CD4-positive, alpha-beta T cell (primary cell): ENCODE measurements at regions not wholly inside any gene's neighbourhood (a gene's known extent, or its start where the extent isn't known, plus 50 kb on each side); places are given as distances from the start of the nearest gene placed in this dataset.

ENCODE experiments used
- ATAC-seq: fragments of 200-7000 bp; cut with Tn5 transposase; one replicate; pipeline ENCODE4 v1.10.0; 2022; ENCODE audit warnings: mild to moderate bottlenecking; ENCODE audit not compliant: poor library complexity
- CTCF ChIA-PET: fragments of 350-600 bp; sonication (Branson Sonifier 250); formaldehyde crosslinking; loops from one replicate; lab custom pipeline; 2021; ENCODE audit warnings: antibody characterized with exemption, inconsistent platforms; lab: Charles Lee
- POLR2A ChIA-PET: fragments of 350-600 bp; sonication (Branson Sonifier 250); formaldehyde crosslinking; loops from one replicate; lab custom pipeline; 2021; ENCODE audit warnings: antibody characterized with exemption, inconsistent platforms; lab: Charles Lee
- DNase-seq, 14 experiments: peaks; one replicate each; pipeline ENCODE4 v3.0.0-alpha.2; 2013 to 2020; ENCODE audit warnings: mixed read lengths in 2 of 14
- H3K27ac ChIP-seq, 2 donors: one replicate each; pipeline versions ENCODE4 v1.5.1 to v1.7.0; 2013; ENCODE audit warnings: low read length in 2 of 2, low read depth in 1 of 2, mild to moderate bottlenecking in 1 of 2
- H3K27me3 ChIP-seq, 2 experiments: 1 replicate in 1 of 2; 2 replicates in 1 of 2; pipeline versions ENCODE4 v1.6.1 to v1.7.0; 2013; ENCODE audit warnings: low read length in 2 of 2, control low read depth in 1 of 2, mild to moderate bottlenecking in 1 of 2, moderate library complexity in 1 of 2; ENCODE audit not compliant: insufficient read depth in 2 of 2, control insufficient read depth in 1 of 2
- H3K36me3 ChIP-seq: one replicate; pipeline ENCODE4 v1.6.1; 2013; ENCODE audit warnings: low read length, control low read depth; ENCODE audit not compliant: insufficient read depth
- H3K4me1 ChIP-seq: one replicate; pipeline ENCODE4 v1.6.1; 2013; ENCODE audit warnings: low read length, control low read depth; ENCODE audit not compliant: insufficient read depth
- H3K4me3 ChIP-seq: one replicate; pipeline ENCODE4 v1.5.1; 2013; ENCODE audit warnings: mild to moderate bottlenecking, low read length, moderate library complexity
- H3K9me3 ChIP-seq, 2 experiments: 1 replicate in 1 of 2; 2 replicates in 1 of 2; pipeline versions ENCODE4 v1.6.1 to v1.7.0; 2013; ENCODE audit warnings: low read length in 2 of 2, mild to moderate bottlenecking in 2 of 2, control low read depth in 1 of 2, moderate library complexity in 1 of 2; ENCODE audit not compliant: control insufficient read depth in 1 of 2, insufficient read depth in 1 of 2
- H3K27ac Mint-ChIP-seq: one replicate; pipeline ENCODE4 v1.8.0; 2020; ENCODE audit warnings: mixed read lengths
- H3K27me3 Mint-ChIP-seq: one replicate; pipeline ENCODE4 v1.8.0; 2021; ENCODE audit warnings: mixed read lengths
- H3K36me3 Mint-ChIP-seq: one replicate; pipeline ENCODE4 v1.8.0; 2021; ENCODE audit warnings: low read depth, mixed read lengths
- H3K4me1 Mint-ChIP-seq: one replicate; pipeline ENCODE4 v1.8.0; 2021; ENCODE audit warnings: low read depth, mixed read lengths
- H3K4me3 Mint-ChIP-seq: one replicate; pipeline ENCODE4 v1.8.0; 2020; ENCODE audit warnings: mild to moderate bottlenecking, mixed read lengths
- H3K9me3 Mint-ChIP-seq: one replicate; pipeline ENCODE4 v1.8.0; 2020; ENCODE audit warnings: mixed read lengths
- CTCF ChIP-seq: fragments of 200-600 bp; IDR thresholded peaks from one replicate; pipeline ENCODE4 v1.8.0; 2022; ENCODE audit warnings: antibody characterized with exemption, mild to moderate bottlenecking
- intact Hi-C, 2 experiments: fragments of 100-400 bp; cut with DNase I in 1 of 2; cut with micrococcal nuclease in 1 of 2; formaldehyde crosslinking; loops; one replicate each; pipeline versions ENCODE4 v1.15.1 to v1.9.0; 2023 to 2025; cut with DNase I, micrococcal nuclease

DNA sequence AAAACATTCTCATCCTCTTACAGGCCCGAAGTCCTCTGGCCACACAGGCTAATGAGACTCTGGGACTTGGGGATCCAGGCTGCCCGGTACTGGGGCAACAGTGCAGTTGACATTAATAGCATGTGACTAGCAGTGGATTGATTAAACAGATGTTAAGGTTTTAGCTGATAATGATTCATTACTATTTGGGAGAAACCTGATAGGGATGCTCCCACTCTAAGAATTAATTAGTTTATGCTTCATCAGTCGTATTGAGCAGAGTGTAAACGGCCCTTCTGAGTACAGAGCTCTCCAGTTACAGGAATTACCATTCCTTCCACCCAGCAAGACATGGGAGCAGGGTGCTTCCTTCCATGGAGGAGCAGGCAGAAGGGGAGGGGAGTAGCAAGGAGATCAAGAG, 82.7 kb downstream of the RPS24 start:
- no peak for DNase-seq
- Mint-ChIP-seq H3K4me1 (no peaks in the 10 kb centered on the region), H3K27ac (no peak overlapping the region), H3K27me3 (peaks cover 24% of the 10 kb centered on the region), H3K9me3 (peaks cover 5% of the 10 kb centered on the region), H3K36me3 (no peaks in the 10 kb centered on the region), H3K4me3 (no peak overlapping the region)
- ChIA-PET CTCF (no interaction called here), POLR2A (no interaction called here)
- H3K4me1 ChIP-seq = no peaks in the 10 kb centered on the region
- H3K4me3 ChIP-seq = no peak overlapping the region
- H3K27ac ChIP-seq = no peak overlapping the region
- peaks cover 0 to 8% of the 10 kb centered on the region in 2 experiments for H3K27me3 ChIP-seq
- no peak for ATAC-seq
- H3K9me3 ChIP-seq = no peaks in the 10 kb centered on the region
- H3K36me3 ChIP-seq = no peaks in the 10 kb centered on the region
- intact Hi-C loops = no loop called here
- TF ChIP-seq CTCF = no peak

DNA sequence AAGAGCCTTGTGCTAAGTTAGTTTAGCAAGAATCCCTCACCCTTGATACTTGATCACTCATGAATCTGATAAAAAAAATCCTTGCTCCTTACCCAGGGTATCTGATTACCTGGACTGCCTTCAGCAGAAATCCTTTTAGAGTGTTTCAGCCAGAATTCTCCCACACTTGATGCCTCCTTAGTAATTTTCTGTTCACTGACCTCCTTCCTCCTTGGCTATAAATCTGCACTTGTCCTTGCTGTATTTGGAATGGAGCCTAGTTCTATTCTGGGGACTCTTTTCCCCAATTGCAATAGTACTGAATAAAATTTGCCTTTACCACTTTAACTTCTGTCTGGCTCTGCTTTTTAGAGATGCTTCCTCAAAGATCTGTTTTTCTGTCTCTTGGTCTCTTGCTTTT, 84.9 kb downstream of the RPS24 start:
- peaks cover 12% of the 10 kb centered on the region for H3K9me3 Mint-ChIP-seq
- no peak for TF ChIP-seq CTCF
- H3K36me3 Mint-ChIP-seq = no peaks in the 10 kb centered on the region
- ChIA-PET CTCF (no interaction called here), POLR2A (no interaction called here)
- H3K4me1 Mint-ChIP-seq = no peaks in the 10 kb centered on the region
- Histone ChIP-seq H3K9me3 (peaks cover 0 to 12% of the 10 kb centered on the region in 2 experiments), H3K27ac (no peak overlapping the region), H3K4me1 (no peaks in the 10 kb centered on the region), H3K4me3 (no peak overlapping the region), H3K36me3 (no peaks in the 10 kb centered on the region), H3K27me3 (peaks cover 0 to 8% of the 10 kb centered on the region in 2 experiments)
- DNase-seq (no peak), ATAC-seq (no peak)
- H3K4me3 Mint-ChIP-seq = no peak overlapping the region
- peaks cover 24% of the 10 kb centered on the region for H3K27me3 Mint-ChIP-seq
- H3K27ac Mint-ChIP-seq = no peak overlapping the region
- intact Hi-C loops = no loop called here

DNA sequence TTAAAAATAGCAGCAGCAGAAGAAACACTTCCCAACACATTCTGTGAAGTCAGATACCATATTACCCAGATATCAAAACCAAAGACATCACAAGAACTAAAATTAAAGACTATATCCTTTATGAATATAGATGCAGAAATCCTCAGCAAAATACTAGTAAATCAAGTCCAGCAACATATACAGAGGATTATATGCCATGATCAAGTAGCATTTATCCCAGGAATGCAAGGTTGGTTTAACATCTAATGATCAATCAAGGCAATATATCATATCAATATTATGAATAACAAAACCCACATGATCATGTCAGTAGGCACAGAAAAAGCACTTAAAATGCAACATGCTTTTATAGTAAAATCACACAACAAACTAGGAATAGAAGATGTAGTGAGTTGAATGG, 88.1 kb downstream of the RPS24 start:
- Mint-ChIP-seq H3K4me1 (no peaks in the 10 kb centered on the region), H3K9me3 (peaks cover 12% of the 10 kb centered on the region), H3K36me3 (no peaks in the 10 kb centered on the region), H3K4me3 (no peak overlapping the region), H3K27me3 (peaks cover 9% of the 10 kb centered on the region), H3K27ac (no peak overlapping the region)
- ATAC-seq = no peak
- ChIA-PET CTCF (no interaction called here), POLR2A (no interaction called here)
- TF ChIP-seq CTCF = no peak
- intact Hi-C loops = no loop called here
- Histone ChIP-seq H3K4me1 (no peaks in the 10 kb centered on the region), H3K9me3 (peaks cover 0 to 14% of the 10 kb centered on the region in 2 experiments), H3K4me3 (no peak overlapping the region), H3K27ac (no peak overlapping the region), H3K27me3 (peaks cover 0 to 8% of the 10 kb centered on the region in 2 experiments), H3K36me3 (no peaks in the 10 kb centered on the region)
- no peak for DNase-seq
